Stimulated activated CD4-positive, alpha-beta T cell treated with anti-CD3 and anti-CD28 coated beads, Interleukin-12 subunit alpha, Interleukin-12 subunit beta, amount 100 ng/mL, for 48 hours (primary cell): ENCODE measurements at regions not wholly inside any gene's neighbourhood (a gene's known extent, or its start where the extent isn't known, plus 50 kb on each side); places are given as distances from the start of the nearest gene placed in this dataset.

Experiments used
- DNase-seq, 3 donors: peaks; one replicate each; pipeline ENCODE4 v3.0.0-alpha.2; 2020; ENCODE audit warnings: low read depth in 2 of 3, low spot score in 1 of 3

DNA sequence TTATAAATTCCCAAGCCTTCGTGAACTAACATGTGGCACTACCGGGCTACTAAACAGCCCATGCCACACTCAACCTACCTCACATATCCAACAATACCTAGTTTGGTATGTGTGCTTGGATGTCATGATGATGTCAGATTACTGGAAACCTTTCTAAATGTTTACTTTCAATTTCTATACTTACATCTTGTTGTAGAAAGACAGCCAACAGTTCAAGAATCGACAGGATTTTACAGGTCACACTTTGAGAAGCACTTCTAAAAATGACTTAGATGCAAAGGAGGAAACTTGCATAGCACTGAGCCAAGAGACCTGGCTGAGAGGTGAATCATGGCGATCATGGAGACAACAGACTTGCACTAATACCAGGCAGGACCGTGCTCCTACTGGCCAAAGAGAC is 209.9 kb downstream of the COL4A1 start:
- no peak for DNase-seq

GRCh38 chr13:110092831-110093247 is 214.1 kb downstream of the COL4A1 start:
- no peak for DNase-seq

GRCh38 chr13:110089815-110090214 is 217.1 kb downstream of the COL4A1 start:
- no peak for DNase-seq

DNA sequence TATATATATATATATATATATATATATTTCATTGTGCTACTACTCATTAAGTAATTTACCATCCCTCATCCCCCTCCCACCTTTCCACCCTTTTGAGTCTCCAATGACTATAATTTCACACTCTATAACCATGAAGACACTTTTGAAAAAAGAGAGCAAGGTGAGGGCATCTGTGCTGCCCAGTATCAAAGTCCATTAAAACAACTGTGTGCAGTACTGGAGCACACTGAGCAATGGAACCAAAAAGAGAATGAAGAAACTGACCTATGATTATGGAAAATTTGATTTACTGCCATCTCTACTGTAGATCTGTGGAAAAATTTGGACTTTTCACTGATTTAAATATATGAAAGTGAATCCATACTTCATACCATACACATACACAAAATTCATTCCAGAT is 217.9 kb downstream of the COL4A1 start:
- DNase-seq, result no peak

DNA sequence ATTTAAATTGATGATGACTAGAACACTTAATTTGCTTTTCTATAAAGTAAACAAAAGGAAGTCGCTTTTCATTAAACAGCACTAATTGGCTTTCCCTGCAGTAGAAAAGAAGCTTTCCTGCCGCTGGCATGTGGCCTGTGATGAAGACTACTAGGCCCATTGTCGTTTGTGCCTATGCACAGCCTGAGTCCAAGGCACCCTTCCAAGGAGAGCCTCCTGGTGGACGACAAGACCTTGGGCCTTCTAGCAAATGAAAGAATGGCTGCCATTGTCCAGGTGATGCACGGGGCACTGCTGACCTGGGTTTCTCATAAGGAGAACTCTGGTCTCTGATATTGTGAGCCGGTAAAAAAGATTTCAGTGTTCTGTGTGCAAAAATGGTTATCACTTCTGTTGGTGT is 233.0 kb downstream of the COL4A1 start:
- no peak for DNase-seq

GRCh38 chr13:110070511-110071120 is 236.3 kb downstream of the COL4A1 start:
- DNase-seq, result no peak

DNA sequence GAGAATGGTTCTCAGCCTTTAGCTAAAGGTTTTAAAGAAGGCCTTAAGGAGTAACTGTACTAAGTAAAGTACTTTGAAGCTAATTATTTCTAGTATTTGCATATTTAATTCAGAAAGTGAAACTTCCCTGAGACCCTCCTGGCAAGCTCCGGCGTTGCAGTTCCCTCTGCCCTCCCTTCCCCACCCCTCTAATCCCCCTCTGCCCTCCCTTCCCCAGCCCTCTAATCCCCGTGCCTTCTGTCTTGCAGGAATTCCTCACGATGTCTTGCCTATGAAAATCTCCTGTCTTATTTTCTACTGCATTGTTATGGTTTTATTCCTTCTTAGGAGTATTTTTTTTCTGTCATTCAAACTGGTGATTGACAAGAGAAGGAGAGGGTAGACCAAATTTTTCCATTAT is 236.9 kb downstream of the COL4A1 start:
- DNase-seq, result no peak

GRCh38 chr13:110068176-110068473 is 238.8 kb downstream of the COL4A1 start:
- no peak for DNase-seq

DNA sequence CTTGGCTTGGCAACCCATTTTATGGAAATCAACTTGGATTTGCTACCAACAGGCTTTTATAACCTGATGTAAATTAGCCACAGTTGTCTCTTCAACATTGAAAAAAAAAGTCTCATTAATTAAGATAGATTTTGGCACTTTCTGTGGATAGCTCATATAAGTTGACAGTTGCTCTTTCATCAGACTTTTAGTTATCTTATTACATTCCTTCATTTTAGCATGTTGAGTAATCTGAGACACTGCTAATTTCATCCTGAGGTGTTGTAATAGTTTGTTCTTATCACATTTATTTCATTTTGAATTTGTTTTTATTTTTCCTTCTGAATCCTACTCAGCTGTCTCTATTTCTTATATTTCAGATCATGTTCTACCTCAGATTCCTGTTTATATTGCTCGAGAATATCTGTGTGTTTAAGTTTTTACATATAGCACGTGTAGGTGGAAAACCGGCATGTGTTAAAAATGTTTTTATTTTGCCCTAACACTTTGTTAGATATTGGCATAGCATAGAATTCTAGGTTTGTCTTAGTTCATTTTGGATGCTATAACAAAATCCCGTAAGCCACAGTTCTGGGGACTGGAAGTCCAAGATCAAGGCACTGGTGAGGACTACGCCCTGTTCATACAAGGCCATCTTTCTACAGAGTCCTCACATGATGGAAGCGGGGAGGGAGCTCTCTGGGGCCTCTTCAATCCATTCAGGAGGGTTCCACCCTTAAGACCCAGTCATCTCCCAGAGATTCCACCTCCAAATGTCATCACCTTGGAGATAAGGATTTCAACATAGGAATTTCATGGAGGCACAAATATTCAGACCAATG is 239.4 kb downstream of the COL4A1 start:
- no peak for DNase-seq

- no peak for DNase-seq
Measured at GRCh38 chr13:110065780-110066179, 241.2 kb downstream of the COL4A1 start.

- DNase-seq, result no peak
Measured at GRCh38 chr13:110063490-110064421, 243.2 kb downstream of the COL4A1 start.

- DNase-seq, result no peak
Measured at GRCh38 chr13:110062777-110063442, 244.0 kb downstream of the COL4A1 start.

DNA sequence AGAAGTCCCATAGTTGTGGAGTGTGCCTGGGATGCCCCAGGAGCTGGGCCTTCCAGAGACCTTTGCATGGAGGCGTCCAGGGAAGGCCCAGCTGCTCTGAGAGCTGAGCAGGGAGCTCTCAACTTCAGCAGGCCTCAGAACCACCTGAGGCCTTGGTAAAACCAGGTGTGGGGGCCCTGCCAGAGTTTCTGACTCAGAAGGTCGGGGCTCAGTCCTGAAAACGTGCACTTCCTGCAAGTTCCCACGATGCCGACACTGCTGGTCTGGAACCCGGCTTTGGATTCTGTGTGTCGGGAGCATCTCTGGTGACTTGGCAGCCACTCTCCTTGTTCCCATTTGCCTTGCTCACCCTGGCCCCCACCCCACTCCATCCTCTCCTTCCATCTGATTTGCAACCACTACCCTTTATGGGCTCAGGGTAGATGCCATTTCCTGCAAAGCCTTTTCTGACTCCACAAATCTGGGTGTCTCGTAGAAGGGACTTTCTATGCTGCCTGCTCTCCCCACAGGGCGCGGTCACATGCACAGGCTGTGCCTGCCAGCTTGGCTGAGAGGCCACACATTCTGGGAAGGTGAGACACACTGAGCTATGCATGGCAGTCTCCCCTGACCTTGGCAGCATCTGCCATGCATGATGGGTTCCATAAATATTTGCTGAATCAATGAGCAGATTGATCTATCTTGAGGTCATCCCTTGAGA is 244.7 kb downstream of the COL4A1 start:
- DNase-seq, result no peak

DNA sequence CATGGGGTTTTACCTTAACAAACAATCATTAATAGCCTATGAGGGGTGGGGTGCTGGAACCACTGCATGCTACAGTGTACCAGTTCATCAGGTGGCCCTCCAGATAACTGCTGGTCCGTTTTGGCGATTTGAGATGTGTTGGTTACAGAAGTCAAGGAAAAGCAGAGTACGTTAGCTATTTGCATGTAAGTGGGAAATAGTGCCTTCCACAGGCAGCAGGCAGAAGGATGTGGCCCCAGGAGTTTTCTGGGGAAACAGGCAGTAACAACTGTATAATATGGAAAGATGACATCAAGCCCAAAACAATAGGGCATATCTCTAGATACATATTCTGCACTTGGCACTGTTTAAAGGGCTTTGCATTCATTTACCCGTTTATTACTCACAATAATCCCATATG is 245.7 kb downstream of the COL4A1 start:
- DNase-seq, result no peak

DNA sequence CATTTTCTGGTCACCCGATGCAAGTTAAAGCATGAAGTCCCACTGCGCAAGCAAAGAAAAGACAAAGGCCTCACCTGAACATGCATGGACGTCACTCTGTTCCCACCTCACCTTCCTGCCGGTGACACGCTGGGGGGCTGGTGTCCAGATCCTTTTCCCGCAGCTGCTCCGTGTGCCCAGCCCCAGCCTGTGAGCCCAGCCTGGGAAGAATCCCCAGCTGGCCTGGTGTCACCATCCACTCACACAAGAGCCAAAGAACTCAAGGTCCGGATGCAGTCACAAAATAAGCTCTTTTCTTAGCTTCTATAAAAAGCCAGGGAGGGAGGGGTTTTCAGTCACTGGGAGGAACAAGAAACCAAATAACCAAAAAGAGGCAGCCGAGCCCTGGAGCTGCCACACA is 249.9 kb downstream of the COL4A1 start:
- DNase-seq, result no peak

DNA sequence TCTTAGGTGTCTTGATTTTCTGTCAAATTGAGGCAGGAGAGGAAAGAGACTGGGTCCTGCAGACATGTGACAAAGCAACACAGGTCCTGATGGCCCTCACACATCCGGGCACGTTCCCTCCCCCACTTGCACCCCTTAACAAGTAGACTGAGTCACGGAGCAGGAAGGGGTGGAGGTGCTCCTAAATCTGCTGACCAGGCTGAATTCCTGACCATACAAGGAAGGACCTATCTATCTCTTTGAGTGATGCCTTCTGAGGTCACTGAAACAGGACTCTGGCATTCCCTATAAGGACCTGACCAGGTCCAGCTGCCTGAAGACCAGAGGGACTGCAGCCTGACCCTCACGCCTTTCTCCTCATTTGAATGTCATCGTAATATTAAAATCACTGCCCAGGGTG is 250.3 kb downstream of the COL4A1 start:
- no peak for DNase-seq

- no peak for DNase-seq
Measured at GRCh38 chr13:110055089-110055488, 251.9 kb downstream of the COL4A1 start.

- DNase-seq, result no peak
Measured at GRCh38 chr13:110054041-110054440, 252.9 kb downstream of the COL4A1 start.

- DNase-seq, result no peak
Measured at GRCh38 chr13:110047496-110047895, 259.5 kb downstream of the COL4A1 start.

DNA sequence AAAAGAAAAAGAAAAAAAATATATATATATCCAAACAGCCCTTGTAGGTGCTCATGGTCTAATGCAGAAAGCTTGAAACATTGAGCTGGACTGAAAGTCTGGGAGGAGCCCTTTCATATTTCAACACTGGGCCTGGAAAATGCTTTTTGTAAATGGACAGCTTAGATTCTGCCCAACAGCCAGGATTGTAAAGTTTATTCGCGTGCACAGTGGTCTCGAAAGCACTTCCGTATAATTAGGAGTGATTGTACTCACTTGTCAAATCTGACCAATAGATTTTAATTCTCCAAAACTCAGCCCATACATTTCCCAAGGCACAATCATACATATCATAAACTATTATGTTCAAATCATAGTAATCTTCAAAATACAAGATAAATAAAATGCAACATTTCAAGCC is 260.1 kb downstream of the COL4A1 start:
- DNase-seq, result no peak

DNA sequence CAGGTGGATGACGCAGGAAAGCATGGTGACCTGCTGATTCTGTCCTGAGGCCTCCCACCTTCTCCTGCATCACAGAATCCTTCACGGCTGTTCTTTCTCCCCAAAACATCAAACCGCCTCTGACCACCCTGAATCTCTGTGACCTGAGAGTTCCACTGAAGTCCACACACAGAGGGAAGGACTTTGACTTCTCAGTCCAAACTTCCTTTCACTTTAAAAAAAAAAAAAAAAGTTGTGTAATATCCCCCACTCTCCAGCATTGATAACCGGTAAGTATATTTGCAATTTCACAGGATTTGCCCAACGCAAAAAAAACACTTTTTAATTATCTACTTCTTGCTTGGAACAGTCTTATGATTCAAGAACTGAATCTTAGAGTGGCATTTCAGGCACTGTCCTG is 259.5 kb upstream of the IRS2 start:
- no peak for DNase-seq
